ENCODE measurements at regions not wholly inside any gene's neighbourhood (a gene's known extent, or its start where the extent isn't known, plus 50 kb on each side); places are given as distances from the start of the nearest gene placed in this dataset.

- in situ Hi-C loops (cut with MboI; ENCODE audit: low pct_unique_long_range_greater_than_20kb in 2 of 9, low sequenced_read_pairs in 9 of 9, unreplicated experiment in 9 of 9): no loop called here
- Histone ChIP-seq H3K4me3 (no peak overlapping the region), H3K27ac (no peak overlapping the region), H3K4me1 (replicated peaks in 1 of 2) (no peaks in the 10 kb centered on the region)
- no peak for ATAC-seq (replicated peaks in 6 of 8)
- WGBS, 10 experiments: 92 to 100% (median 100%) methylated on average over 1 of the region's 1 CpG; no CpG with 5 or more reads in 7 of the 10 experiments
Observed at GRCh38 chr18:45496741-45497140, 118.5 kb upstream of the SLC14A2 start.

DNA sequence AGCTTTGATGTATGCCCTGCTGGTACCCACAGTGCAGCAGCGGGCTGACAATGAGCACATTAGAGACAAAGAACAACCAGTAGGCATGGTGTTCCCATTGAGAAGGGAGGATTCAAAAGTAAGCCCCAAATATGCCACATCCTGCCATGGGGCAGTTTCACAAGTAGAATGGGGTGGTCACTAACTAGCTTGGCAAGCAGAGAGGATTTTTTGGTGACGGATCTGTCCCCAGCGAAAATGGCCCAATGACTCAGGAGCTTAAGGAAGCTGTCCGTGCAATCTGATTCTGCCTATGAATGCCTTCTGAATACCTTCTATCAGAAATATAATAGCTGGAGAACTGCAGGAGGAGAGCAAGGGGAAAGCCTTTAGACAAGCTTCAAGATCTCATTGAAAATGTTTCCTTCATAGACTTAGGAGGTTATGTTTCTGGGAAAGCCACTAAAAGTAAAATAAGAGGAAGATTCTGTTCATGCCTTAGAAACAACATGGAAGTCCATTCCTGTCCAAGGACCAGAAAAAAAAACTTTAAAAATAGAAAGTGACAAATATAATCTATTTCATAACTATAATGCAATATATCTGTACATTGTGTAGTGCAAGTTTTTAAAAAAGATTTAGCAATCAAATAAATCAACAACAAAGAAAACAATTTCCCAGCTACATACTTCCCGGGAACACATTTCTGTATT lies 117.5 kb upstream of the SLC14A2 start:
- H3K4me3 ChIP-seq: no peak overlapping the region
- in situ Hi-C loops (cut with MboI; ENCODE audit: low pct_unique_long_range_greater_than_20kb in 2 of 9, low sequenced_read_pairs in 9 of 9, unreplicated experiment in 9 of 9): no loop called here
- 62 to 100% (median 80%) methylated on average over 1 to 5 of the region's 5 CpGs for WGBS, 10 experiments
- no peak overlapping the region for H3K27ac ChIP-seq
- no peaks in the 10 kb centered on the region for H3K4me1 ChIP-seq (replicated peaks in 1 of 2)
- no peak for ATAC-seq (replicated peaks in 6 of 8)

DNA sequence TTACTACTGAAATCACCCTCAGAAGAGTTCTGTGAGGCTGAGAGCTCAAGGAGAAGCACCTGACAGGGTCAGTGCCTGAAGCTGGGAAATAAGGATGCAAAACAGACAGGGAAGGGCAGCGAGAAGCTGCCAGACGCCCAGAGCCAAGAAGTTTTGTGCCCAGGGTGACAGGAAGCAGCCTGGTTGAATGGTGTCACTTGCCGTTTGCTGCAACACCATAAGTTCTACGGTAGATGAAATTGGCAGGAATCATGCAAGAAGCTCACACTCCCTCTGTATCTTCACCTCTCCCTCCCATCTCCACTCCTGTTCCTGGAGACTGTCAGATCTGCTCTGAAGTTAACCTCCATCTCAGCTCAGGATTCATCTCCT lies 117.0 kb upstream of the SLC14A2 start:
- WGBS, 10 experiments: 8 to 100% (median 84%) methylated on average over 2 to 4 of the region's 4 CpGs; no CpG with 5 or more reads in 4 of the 10 experiments
- no peak for ATAC-seq (replicated peaks in 6 of 8)
- no peaks in the 10 kb centered on the region for H3K4me1 ChIP-seq (replicated peaks in 1 of 2)
- no peak overlapping the region for H3K4me3 ChIP-seq
- in situ Hi-C loops (cut with MboI; ENCODE audit: low pct_unique_long_range_greater_than_20kb in 2 of 9, low sequenced_read_pairs in 9 of 9, unreplicated experiment in 9 of 9): no loop called here
- H3K27ac ChIP-seq: no peak overlapping the region

DNA sequence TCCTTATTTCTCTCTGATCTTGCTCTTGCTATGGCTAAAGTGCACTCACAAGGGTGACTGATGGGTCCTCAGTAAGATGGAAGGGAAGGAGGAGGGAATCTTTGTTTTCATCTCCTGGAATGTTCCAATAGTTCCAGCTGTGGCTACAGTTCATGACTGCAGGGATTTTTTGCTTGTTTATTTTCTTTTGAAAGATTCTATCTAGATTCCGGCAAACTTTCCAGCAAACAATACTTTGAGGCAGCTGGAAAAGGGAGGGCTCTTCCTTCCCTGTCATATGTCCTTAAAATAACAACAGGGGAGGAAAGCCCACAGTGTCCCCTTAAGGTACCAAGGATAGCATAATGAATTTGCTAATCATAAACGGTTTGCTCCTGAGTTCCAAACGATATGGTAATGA lies 111.3 kb upstream of the SLC14A2 start:
- 0 to 100% (median 73%) methylated on average over 1 to 3 of the region's 3 CpGs; no CpG with 5 or more reads in 2 of the 10 experiments for WGBS, 10 experiments
- in situ Hi-C loops (cut with MboI; ENCODE audit: low pct_unique_long_range_greater_than_20kb in 2 of 9, low sequenced_read_pairs in 9 of 9, unreplicated experiment in 9 of 9): no loop called here
- no peak overlapping the region for H3K27ac ChIP-seq
- no peak overlapping the region for H3K4me3 ChIP-seq
- no peaks in the 10 kb centered on the region for H3K4me1 ChIP-seq (replicated peaks in 1 of 2)
- ATAC-seq (replicated peaks in 6 of 8): peak in 2 of 8 experiments; percentile 14 to 74

- WGBS, 10 experiments: 8 to 94% (median 40%) methylated on average over 2 to 6 of the region's 12 CpGs; no CpG with 5 or more reads in 3 of the 10 experiments
- ATAC-seq (replicated peaks in 6 of 8): peak in 1 of 8 experiments; percentile 61
- H3K4me3 ChIP-seq: no peak overlapping the region
- H3K4me1 ChIP-seq (replicated peaks in 1 of 2): peaks cover 8% of the 10 kb centered on the region in 2 donors
- H3K27ac ChIP-seq: no peak overlapping the region
- in situ Hi-C loops (cut with MboI; ENCODE audit: low pct_unique_long_range_greater_than_20kb in 2 of 9, low sequenced_read_pairs in 9 of 9, unreplicated experiment in 9 of 9): no loop called here
Observed at GRCh38 chr18:45505497-45506206, 109.6 kb upstream of the SLC14A2 start.

DNA sequence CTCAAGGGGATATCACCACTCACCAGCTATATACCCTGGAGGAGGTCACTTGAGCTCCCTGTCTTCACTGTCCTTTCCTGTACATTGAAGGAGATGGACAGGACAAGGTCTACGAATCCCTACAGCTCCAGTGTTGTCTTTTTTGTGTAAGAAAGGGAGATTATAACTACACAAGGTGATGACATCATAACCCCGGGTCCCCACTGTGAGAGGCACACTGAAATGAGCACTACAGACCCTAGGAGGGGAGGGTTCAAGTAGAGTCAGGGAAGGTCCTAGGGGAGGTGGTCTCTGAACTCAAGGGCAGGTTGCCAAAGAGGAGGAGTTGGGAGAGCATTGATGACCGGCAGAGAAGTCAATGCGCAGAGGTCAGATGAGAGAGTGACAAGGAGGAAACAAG lies 108.3 kb upstream of the SLC14A2 start:
- ATAC-seq (replicated peaks in 6 of 8): no peak
- 38 to 90% (median 67%) methylated on average over 1 to 3 of the region's 4 CpGs; no CpG with 5 or more reads in 5 of the 10 experiments for WGBS, 10 experiments
- no peak overlapping the region for H3K27ac ChIP-seq
- in situ Hi-C loops (cut with MboI; ENCODE audit: low pct_unique_long_range_greater_than_20kb in 2 of 9, low sequenced_read_pairs in 9 of 9, unreplicated experiment in 9 of 9): no loop called here
- peaks cover 17 to 21% of the 10 kb centered on the region in 2 donors for H3K4me1 ChIP-seq (replicated peaks in 1 of 2)
- no peak overlapping the region for H3K4me3 ChIP-seq

DNA sequence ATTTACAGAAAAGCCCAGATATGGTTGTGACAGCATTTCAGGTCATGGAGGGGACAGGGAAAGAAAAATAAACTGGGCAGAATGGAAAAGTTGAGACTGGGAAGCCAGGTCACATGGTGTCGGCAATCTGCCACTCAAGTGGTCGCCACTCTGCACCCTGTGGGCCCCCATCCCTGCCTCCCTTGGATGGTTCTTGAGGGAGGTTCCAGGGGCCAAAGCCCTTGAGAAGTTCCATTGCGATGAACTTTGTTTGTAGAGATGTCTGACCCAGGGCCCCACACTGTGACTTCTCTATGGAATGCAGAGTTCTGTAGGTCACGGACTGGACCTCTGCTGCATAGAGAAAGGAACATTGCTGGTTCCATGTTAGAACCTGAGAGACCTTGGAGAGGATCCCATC lies 105.7 kb upstream of the SLC14A2 start:
- no peak for ATAC-seq (replicated peaks in 6 of 8)
- 0 to 100% (median 40%) methylated on average over 1 to 4 of the region's 4 CpGs; no CpG with 5 or more reads in 3 of the 10 experiments for WGBS, 10 experiments
- Histone ChIP-seq H3K4me1 (replicated peaks in 1 of 2) (peaks cover 21 to 35% of the 10 kb centered on the region in 2 donors), H3K4me3 (no peak overlapping the region), H3K27ac (no peak overlapping the region)
- in situ Hi-C loops (cut with MboI; ENCODE audit: low pct_unique_long_range_greater_than_20kb in 2 of 9, low sequenced_read_pairs in 9 of 9, unreplicated experiment in 9 of 9): no loop called here

- WGBS, 10 experiments: 13 to 80% (median 43%) methylated on average over 1 to 3 of the region's 3 CpGs; no CpG with 5 or more reads in 4 of the 10 experiments
- in situ Hi-C loops (cut with MboI; ENCODE audit: low pct_unique_long_range_greater_than_20kb in 2 of 9, low sequenced_read_pairs in 9 of 9, unreplicated experiment in 9 of 9): no loop called here
Observed at GRCh38 chr18:45510656-45511055, 104.6 kb upstream of the SLC14A2 start.

DNA sequence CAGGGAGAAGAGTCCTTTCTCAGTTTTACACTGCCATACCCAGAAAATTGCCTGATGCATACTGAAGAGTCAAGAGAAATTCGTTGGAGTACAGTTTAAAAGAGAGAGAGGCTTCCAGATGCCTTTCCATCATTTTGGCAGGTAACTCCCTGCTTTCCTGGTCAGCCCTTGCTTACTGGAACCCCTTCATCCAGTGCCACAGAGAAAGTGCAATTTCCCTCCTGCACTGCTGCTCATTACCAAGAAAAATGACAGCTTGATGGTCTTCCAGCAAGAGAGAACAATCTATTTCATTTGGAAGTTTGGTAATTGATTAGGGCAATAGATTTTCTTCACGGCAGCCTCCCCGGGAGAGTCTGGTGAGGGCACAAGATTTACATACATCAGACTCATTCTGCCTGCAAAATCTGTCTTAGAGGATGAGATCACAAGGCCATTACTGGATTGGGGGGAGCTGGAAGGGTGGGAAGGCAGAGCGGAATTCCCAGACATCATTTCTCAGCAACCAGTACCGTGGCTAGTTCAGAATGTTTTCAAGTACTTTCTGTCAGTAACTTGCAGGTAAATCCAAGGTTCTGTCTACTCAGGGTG lies 102.8 kb upstream of the SLC14A2 start:
- in situ Hi-C loops (cut with MboI; ENCODE audit: low pct_unique_long_range_greater_than_20kb in 2 of 9, low sequenced_read_pairs in 9 of 9, unreplicated experiment in 9 of 9): no loop called here
- Histone ChIP-seq H3K4me3 (no peak overlapping the region), H3K4me1 (replicated peaks in 1 of 2) (peaks cover 24 to 42% of the 10 kb centered on the region in 2 donors), H3K27ac (peak overlapping the region in 1 of 2 donors; percentile 3)
- ATAC-seq (replicated peaks in 6 of 8): peak in 5 of 8 experiments; percentile 89 to 97 (median 93)
- 0 to 49% (median 32%) methylated on average over 1 to 5 of the region's 5 CpGs; no CpG with 5 or more reads in 1 of the 10 experiments for WGBS, 10 experiments

More at GRCh38 chr18:45510656-45511055, 104.6 kb upstream of the SLC14A2 start:
- H3K27ac ChIP-seq: peak overlapping the region in 1 of 2 donors; percentile 18
- peak in 7 of 8 experiments; percentile 26 to 78 (median 62) for ATAC-seq (replicated peaks in 6 of 8)
- no peak overlapping the region for H3K4me3 ChIP-seq
- H3K4me1 ChIP-seq (replicated peaks in 1 of 2): peaks cover 21 to 35% of the 10 kb centered on the region in 2 donors

DNA sequence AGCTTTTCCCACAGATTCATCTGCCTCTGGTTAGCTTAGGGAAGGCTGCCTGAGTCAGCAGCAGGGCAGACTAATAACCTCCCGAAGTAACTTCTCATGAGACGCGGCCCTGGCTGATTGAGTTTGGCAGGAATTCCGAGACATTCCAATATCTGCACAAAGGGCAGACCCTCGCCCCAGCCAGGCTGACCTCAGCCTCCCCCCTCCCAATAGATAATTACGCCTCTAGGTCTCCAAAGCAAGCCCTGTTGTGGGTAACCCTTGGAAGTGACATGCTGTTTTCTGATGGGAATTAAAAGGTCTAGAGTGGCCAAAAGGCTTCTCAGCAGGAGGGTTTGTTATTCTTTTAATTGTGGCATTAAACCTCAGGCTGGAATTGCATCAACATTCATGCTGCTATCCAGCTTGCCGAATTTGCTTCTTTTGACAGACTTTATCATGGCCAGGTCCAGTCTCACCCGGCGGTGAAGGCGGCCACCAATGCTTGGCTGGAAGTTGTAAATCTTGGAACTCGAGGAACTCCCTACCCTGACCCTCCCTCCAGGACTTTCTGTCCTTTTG lies 98.0 kb upstream of the SLC14A2 start:
- Histone ChIP-seq H3K4me1 (replicated peaks in 1 of 2) (peaks cover 9 to 48% of the 10 kb centered on the region in 2 donors), H3K4me3 (no peak overlapping the region), H3K27ac (no peak overlapping the region)
- in situ Hi-C loops (cut with MboI; ENCODE audit: low pct_unique_long_range_greater_than_20kb in 2 of 9, low sequenced_read_pairs in 9 of 9, unreplicated experiment in 9 of 9): no loop called here
- ATAC-seq (replicated peaks in 6 of 8): peak in 2 of 8 experiments; percentile 19 to 21
- 17 to 94% (median 68%) methylated on average over 1 to 5 of the region's 11 CpGs; no CpG with 5 or more reads in 5 of the 10 experiments for WGBS, 10 experiments

GRCh38 chr18:45518311-45519155 lies 96.7 kb upstream of the SLC14A2 start:
- no peak for ATAC-seq (replicated peaks in 6 of 8)
- H3K4me3 ChIP-seq: no peak overlapping the region

More at GRCh38 chr18:45518311-45519155, 96.7 kb upstream of the SLC14A2 start:
- no peak overlapping the region for H3K27ac ChIP-seq
- 0 to 86% (median 75%) methylated on average over 1 to 3 of the region's 3 CpGs; no CpG with 5 or more reads in 2 of the 10 experiments for WGBS, 10 experiments
- in situ Hi-C loops (cut with MboI; ENCODE audit: low pct_unique_long_range_greater_than_20kb in 2 of 9, low sequenced_read_pairs in 9 of 9, unreplicated experiment in 9 of 9): no loop called here
- H3K4me1 ChIP-seq (replicated peaks in 1 of 2): peaks cover 9 to 41% of the 10 kb centered on the region in 2 donors
